ENCODE measurements at regions not wholly inside any gene's neighbourhood (a gene's known extent, or its start where the extent isn't known, plus 50 kb on each side); places are given as distances from the start of the nearest gene placed in this dataset.

- no peak for DNase-seq (ENCODE audit: low read depth, low spot score)
- no peak for TF ChIP-seq CTCF (IDR thresholded peaks at IDR 0.05; ENCODE audit: low read depth, low read length)
- POLR2A ChIA-PET, result no interaction called here
- CTCF ChIA-PET, result interaction anchor here (0.6 kb wide), 1 partner anchor 217 kb away, joined by 3 read pairs; no protein-coding TSS in a partner anchor
- Histone ChIP-seq H3K27ac (ENCODE audit: low read depth, low read length) (no peak overlapping the region), H3K9me3 (ENCODE audit: control insufficient read depth, insufficient read depth, low read length) (no peaks in the 10 kb centered on the region), H3K27me3 (ENCODE audit: control insufficient read depth, insufficient read depth, low read length) (no peaks in the 10 kb centered on the region), H3K4me3 (ENCODE audit: low read depth, low read length) (no peak overlapping the region)
These were observed 470.0 kb upstream of the TMPO start for GRCh38 chr12:98045395-98045794.

GRCh38 chr12:98048326-98048725 lies 467.1 kb upstream of the TMPO start:
- Histone ChIP-seq H3K9me3 (ENCODE audit: control insufficient read depth, insufficient read depth, low read length) (no peaks in the 10 kb centered on the region), H3K27me3 (ENCODE audit: control insufficient read depth, insufficient read depth, low read length) (no peaks in the 10 kb centered on the region), H3K4me3 (ENCODE audit: low read depth, low read length) (no peak overlapping the region), H3K27ac (ENCODE audit: low read depth, low read length) (no peak overlapping the region)
- CTCF ChIA-PET, result no interaction called here
- DNase-seq (ENCODE audit: low read depth, low spot score), result no peak
- POLR2A ChIA-PET, result no interaction called here
- no peak for TF ChIP-seq CTCF (IDR thresholded peaks at IDR 0.05; ENCODE audit: low read depth, low read length)

GRCh38 chr12:98053202-98053601 lies 462.2 kb upstream of the TMPO start:
- Histone ChIP-seq H3K4me3 (ENCODE audit: low read depth, low read length) (no peak overlapping the region), H3K27me3 (ENCODE audit: control insufficient read depth, insufficient read depth, low read length) (no peaks in the 10 kb centered on the region), H3K27ac (ENCODE audit: low read depth, low read length) (no peak overlapping the region), H3K9me3 (ENCODE audit: control insufficient read depth, insufficient read depth, low read length) (no peaks in the 10 kb centered on the region)
- POLR2A ChIA-PET, result no interaction called here
- CTCF ChIA-PET, result no interaction called here
- no peak for DNase-seq (ENCODE audit: low read depth, low spot score)
- no peak for TF ChIP-seq CTCF (IDR thresholded peaks at IDR 0.05; ENCODE audit: low read depth, low read length)

GRCh38 chr12:98057701-98058100 lies 457.7 kb upstream of the TMPO start:
- CTCF ChIA-PET, result no interaction called here
- POLR2A ChIA-PET, result no interaction called here
- Histone ChIP-seq H3K27ac (ENCODE audit: low read depth, low read length) (no peak overlapping the region), H3K4me3 (ENCODE audit: low read depth, low read length) (no peak overlapping the region), H3K9me3 (ENCODE audit: control insufficient read depth, insufficient read depth, low read length) (no peaks in the 10 kb centered on the region), H3K27me3 (ENCODE audit: control insufficient read depth, insufficient read depth, low read length) (no peaks in the 10 kb centered on the region)
- no peak for TF ChIP-seq CTCF (IDR thresholded peaks at IDR 0.05; ENCODE audit: low read depth, low read length)
- no peak for DNase-seq (ENCODE audit: low read depth, low spot score)

GRCh38 chr12:98058213-98058612 lies 457.2 kb upstream of the TMPO start:
- H3K27me3 ChIP-seq (ENCODE audit: control insufficient read depth, insufficient read depth, low read length), result no peaks in the 10 kb centered on the region
- H3K4me3 ChIP-seq (ENCODE audit: low read depth, low read length), result no peak overlapping the region
- no peaks in the 10 kb centered on the region for H3K9me3 ChIP-seq (ENCODE audit: control insufficient read depth, insufficient read depth, low read length)
- no peak for TF ChIP-seq CTCF (IDR thresholded peaks at IDR 0.05; ENCODE audit: low read depth, low read length)
- ChIA-PET CTCF (no interaction called here), POLR2A (no interaction called here)
- DNase-seq (ENCODE audit: low read depth, low spot score), result no peak
- H3K27ac ChIP-seq (ENCODE audit: low read depth, low read length), result no peak overlapping the region

Data from AG04450 (cell line).